Small intestine (tissue), 7 donors: ENCODE measurements at regions not wholly inside any gene's neighbourhood (a gene's known extent, or its start where the extent isn't known, plus 50 kb on each side); places are given as distances from the start of the nearest gene placed in this dataset.

Experiments
- DNase-seq, 2 donors: peaks; one replicate each; pipeline versions ENCODE4 v3.0.0 to v3.0.0-alpha.2; 2013
- FAIRE-seq: peaks from 2 replicates; lab custom pipeline; 2012; peaks lifted over from hg19 to GRCh38; lab: Jason Lieb, UNC
- H3K27ac ChIP-seq, 3 donors: one replicate each; pipeline ENCODE4 v1.5.1; 2013; ENCODE audit warnings: low read length in 2 of 3, mild to moderate bottlenecking in 2 of 3, control low read depth in 1 of 3, inconsistent platforms in 1 of 3, low read depth in 1 of 3, moderate library complexity in 1 of 3
- H3K27me3 ChIP-seq, 3 donors: one replicate each; pipeline ENCODE4 v1.6.1; 2013; ENCODE audit warnings: low read length in 3 of 3, inconsistent platforms in 1 of 3; ENCODE audit not compliant: control insufficient read depth in 3 of 3, insufficient read depth in 3 of 3
- H3K36me3 ChIP-seq, 3 donors: one replicate each; pipeline ENCODE4 v1.6.1; 2013; ENCODE audit warnings: low read length in 3 of 3, inconsistent platforms in 1 of 3, low read depth in 1 of 3, mild to moderate bottlenecking in 1 of 3, moderate library complexity in 1 of 3; ENCODE audit not compliant: control insufficient read depth in 3 of 3, insufficient read depth in 2 of 3
- H3K4me1 ChIP-seq, 3 donors: one replicate each; pipeline ENCODE4 v1.6.1; 2013; ENCODE audit warnings: low read length in 2 of 3, inconsistent platforms in 1 of 3, low read depth in 1 of 3, mild to moderate bottlenecking in 1 of 3, moderate library complexity in 1 of 3; ENCODE audit not compliant: control insufficient read depth in 3 of 3, insufficient read depth in 2 of 3
- H3K4me3 ChIP-seq, 3 donors: one replicate each; pipeline ENCODE4 v1.5.1; 2013; ENCODE audit warnings: low read length in 3 of 3, control low read depth in 1 of 3, inconsistent platforms in 1 of 3, low read depth in 1 of 3, mild to moderate bottlenecking in 1 of 3, moderate library complexity in 1 of 3
- H3K9me3 ChIP-seq, 2 donors: one replicate each; pipeline ENCODE4 v1.6.1; 2013; ENCODE audit warnings: low read depth in 1 of 2, low read length in 1 of 2; ENCODE audit not compliant: control insufficient read depth in 2 of 2, insufficient read depth in 1 of 2
- WGBS, 3 donors: extraction: QIAGEN DNeasy Blood & Tissue Kit; methylation state at CpG; one replicate each; pipeline ENCODE4 v1.1.7; 2013; 5-methylcytosine and 5-hydroxymethylcytosine counted together
- donor health status: healthy with polysubstance abuse.
- donor health status: control.
- donor health status: control.
- donor health status: Bipolar disorder and iron deficiency.
- donor health status: healthy.

- H3K4me3 ChIP-seq = no peak overlapping the region
- no peaks in the 10 kb centered on the region for H3K36me3 ChIP-seq
- no peaks in the 10 kb centered on the region for H3K4me1 ChIP-seq
- H3K27me3 ChIP-seq = no peaks in the 10 kb centered on the region
- H3K9me3 ChIP-seq = peaks cover 0 to 6% of the 10 kb centered on the region in 2 donors
- DNase-seq = no peak
- no peak overlapping the region for H3K27ac ChIP-seq
- 83 to 89% (median 84%) methylated on average over 1 of the region's 1 CpG for WGBS, 3 donors
- no peak for FAIRE-seq
Observed at GRCh38 chr15:23514484-23514883, 51.0 kb upstream of the MKRN3 start.

- DNase-seq (no peak), FAIRE-seq (no peak)
- no peaks in the 10 kb centered on the region for H3K4me1 ChIP-seq
Observed at GRCh38 chr15:23506762-23507161, 58.7 kb upstream of the MKRN3 start.

GRCh38 chr15:23503980-23504379 is 56.9 kb upstream of the GOLGA6L2 start:
- no peak overlapping the region for H3K4me3 ChIP-seq
- WGBS, 3 donors = 47 to 52% (median 52%) methylated on average over 3 of the region's 3 CpGs
- FAIRE-seq = no peak

More at GRCh38 chr15:23506762-23507161, 58.7 kb upstream of the MKRN3 start:
- Histone ChIP-seq H3K27ac (no peak overlapping the region), H3K27me3 (no peaks in the 10 kb centered on the region), H3K9me3 (peaks cover 0 to 6% of the 10 kb centered on the region in 2 donors), H3K4me3 (no peak overlapping the region), H3K36me3 (no peaks in the 10 kb centered on the region)

GRCh38 chr15:23503576-23503975 is 56.5 kb upstream of the GOLGA6L2 start:
- H3K27me3 ChIP-seq = no peaks in the 10 kb centered on the region
- no peak for FAIRE-seq
- WGBS, 3 donors = 28 to 51% (median 35%) methylated on average over 4 of the region's 4 CpGs
- H3K27ac ChIP-seq = no peak overlapping the region
- H3K9me3 ChIP-seq = no peaks in the 10 kb centered on the region
- H3K36me3 ChIP-seq = no peaks in the 10 kb centered on the region
- H3K4me1 ChIP-seq = no peaks in the 10 kb centered on the region
- no peak for DNase-seq
- no peak overlapping the region for H3K4me3 ChIP-seq

More at GRCh38 chr15:23503980-23504379, 56.9 kb upstream of the GOLGA6L2 start:
- Histone ChIP-seq H3K27me3 (no peaks in the 10 kb centered on the region), H3K36me3 (no peaks in the 10 kb centered on the region), H3K27ac (no peak overlapping the region), H3K9me3 (no peaks in the 10 kb centered on the region), H3K4me1 (no peaks in the 10 kb centered on the region)
- no peak for DNase-seq

GRCh38 chr15:23497710-23498111 is 50.7 kb upstream of the GOLGA6L2 start:
- DNase-seq (peak; percentile 6 to 9), FAIRE-seq (no peak)
- no peaks in the 10 kb centered on the region for H3K4me1 ChIP-seq
- no peak overlapping the region for H3K4me3 ChIP-seq
- WGBS, 3 donors = 2 to 6% (median 3%) methylated on average over 2 of the region's 2 CpGs
- H3K9me3 ChIP-seq = no peaks in the 10 kb centered on the region
- H3K36me3 ChIP-seq = no peaks in the 10 kb centered on the region
- H3K27me3 ChIP-seq = no peaks in the 10 kb centered on the region
- no peak overlapping the region for H3K27ac ChIP-seq
